ENCODE measurements at regions not wholly inside any gene's neighbourhood (a gene's known extent, or its start where the extent isn't known, plus 50 kb on each side); places are given as distances from the start of the nearest gene placed in this dataset.
"Not testable (repeated sequence)": the region's sequence is repeated elsewhere in the genome, so short reads cannot be mapped to it uniquely, and the experiment has no call there.

GRCh38 chr11:127804747-127805400, 782.5 kb downstream of the ETS1 start:
- DNase-seq, result no peak

- DNase-seq, result no peak
Measured at GRCh38 chr11:127803755-127804154, 783.6 kb downstream of the ETS1 start.

GRCh38 chr11:127800989-127801688, 786.2 kb downstream of the ETS1 start:
- no peak for DNase-seq

- DNase-seq, result no peak
Measured at GRCh38 chr11:127795326-127795725, 792.0 kb downstream of the ETS1 start.

GRCh38 chr11:127791844-127792243, 791.3 kb upstream of the KIRREL3 start:
- no peak for DNase-seq

- no peak for DNase-seq
Measured at GRCh38 chr11:127790592-127790991, 790.0 kb upstream of the KIRREL3 start.

- DNase-seq, result no peak
Measured at GRCh38 chr11:127789927-127790326, 789.4 kb upstream of the KIRREL3 start.

- not testable (repeated sequence) for DNase-seq
Measured at GRCh38 chr11:127772938-127773337, 772.4 kb upstream of the KIRREL3 start.

GRCh38 chr11:127768931-127769330, 768.4 kb upstream of the KIRREL3 start:
- not testable (repeated sequence) for DNase-seq

- DNase-seq, result no peak
Measured at GRCh38 chr11:127766734-127767133, 766.2 kb upstream of the KIRREL3 start.

GRCh38 chr11:127738771-127739286, 738.3 kb upstream of the KIRREL3 start:
- no peak for DNase-seq

GRCh38 chr11:127737499-127737898, 736.9 kb upstream of the KIRREL3 start:
- no peak for DNase-seq

GRCh38 chr11:127733552-127733951, 733.0 kb upstream of the KIRREL3 start:
- no peak for DNase-seq

GRCh38 chr11:127726367-127726766, 725.8 kb upstream of the KIRREL3 start:
- DNase-seq, result no peak

- no peak for DNase-seq
Measured at GRCh38 chr11:127723714-127724113, 723.1 kb upstream of the KIRREL3 start.

- DNase-seq, result no peak
Measured at GRCh38 chr11:127713226-127713625, 712.7 kb upstream of the KIRREL3 start.

GRCh38 chr11:127711748-127712147, 711.2 kb upstream of the KIRREL3 start:
- no peak for DNase-seq

- no peak for DNase-seq
Measured at GRCh38 chr11:127710831-127711230, 710.3 kb upstream of the KIRREL3 start.

GRCh38 chr11:127709960-127710359, 709.4 kb upstream of the KIRREL3 start:
- no peak for DNase-seq

GRCh38 chr11:127693686-127694085, 693.1 kb upstream of the KIRREL3 start:
- DNase-seq, result no peak

- no peak for DNase-seq
Measured at GRCh38 chr11:127683321-127683720, 682.8 kb upstream of the KIRREL3 start.

- DNase-seq, result no peak
Measured at GRCh38 chr11:127679816-127680545, 679.4 kb upstream of the KIRREL3 start.

- no peak for DNase-seq
Measured at GRCh38 chr11:127678631-127679030, 678.1 kb upstream of the KIRREL3 start.

Data from CD4-positive, alpha-beta T cell treated with Interleukin-17A for 4 hours (primary cell).